SK-N-SH treated with all-trans-retinoic acid at 6 μM for 48 hours (cell line): ENCODE measurements at regions not wholly inside any gene's neighbourhood (a gene's known extent, or its start where the extent isn't known, plus 50 kb on each side); places are given as distances from the start of the nearest gene placed in this dataset.

Source experiments
- ATAC-seq: fragments of 200-7000 bp; cut with Tn5 transposase; 3 replicates; pipeline ENCODE4 v1.9.1; 2020; ENCODE audit warnings: mild to moderate bottlenecking, moderate library complexity
- ARNTL ChIP-seq: fragments of 450-650 bp; formaldehyde crosslinking; IDR thresholded peaks from 2 replicates; pipeline ENCODE4 v1.5.0; 2020; ENCODE audit warnings: low read depth, mild to moderate bottlenecking, moderate library complexity, borderline replicate concordance
- BACH2 ChIP-seq: fragments of 250-450 bp; sonication (Bioruptor Pico); IDR thresholded peaks from 2 replicates; pipeline ENCODE4 v1.9.0; 2021; ENCODE audit warnings: mild to moderate bottlenecking, borderline replicate concordance
- CSDC2 ChIP-seq: fragments of 250-450 bp; sonication (Bioruptor Pico); IDR thresholded peaks from 2 replicates; pipeline ENCODE4 v1.5.0; 2020; ENCODE audit warnings: mild to moderate bottlenecking, moderate library complexity
- GLIS3 ChIP-seq: fragments of 250-450 bp; sonication (Bioruptor Pico); IDR thresholded peaks from 2 replicates; pipeline ENCODE4 v1.5.0; 2020; ENCODE audit warnings: mild to moderate bottlenecking, moderate library complexity
- ISL1 ChIP-seq: fragments of 250-450 bp; sonication (Bioruptor Pico); IDR thresholded peaks from 2 replicates; pipeline ENCODE4 v2.1.2; 2022; ENCODE audit warnings: mild to moderate bottlenecking, moderate library complexity
- PPARA ChIP-seq: fragments of 250-450 bp; sonication (Bioruptor Pico); IDR thresholded peaks from 2 replicates; pipeline ENCODE4 v1.5.0; 2020; ENCODE audit warnings: mild to moderate bottlenecking, borderline replicate concordance
- RARB ChIP-seq: fragments of 250-450 bp; sonication (Bioruptor Pico); IDR thresholded peaks from 2 replicates; pipeline ENCODE4 v1.8.0; 2021; ENCODE audit warnings: mild to moderate bottlenecking, moderate library complexity
- SNAI2 ChIP-seq: fragments of 250-450 bp; sonication (Bioruptor Pico); IDR thresholded peaks from 2 replicates; pipeline ENCODE4 v1.5.0; 2020; ENCODE audit warnings: mild to moderate bottlenecking, moderate library complexity
- TCF4 ChIP-seq: fragments of 250-450 bp; sonication (Bioruptor Pico); IDR thresholded peaks from 2 replicates; pipeline ENCODE4 v1.8.0; 2021; ENCODE audit warnings: mild to moderate bottlenecking, moderate library complexity, borderline replicate concordance
- TOX ChIP-seq: fragments of 250-450 bp; sonication (Bioruptor Pico); IDR thresholded peaks from 2 replicates; pipeline ENCODE4 v1.8.0; 2021; ENCODE audit warnings: mild to moderate bottlenecking, moderate library complexity, borderline replicate concordance
- ZC3H10 ChIP-seq: fragments of 250-450 bp; sonication (Bioruptor Pico); IDR thresholded peaks from 2 replicates; pipeline ENCODE4 v1.5.1; 2021; ENCODE audit warnings: mild to moderate bottlenecking, moderate library complexity
- ZFP3 ChIP-seq: fragments of 250-450 bp; sonication (Bioruptor Pico); IDR thresholded peaks from 2 replicates; pipeline ENCODE4 v1.5.0; 2020; ENCODE audit warnings: mild to moderate bottlenecking, moderate library complexity
- ZFP30 ChIP-seq: fragments of 450-650 bp; formaldehyde crosslinking; IDR thresholded peaks from 2 replicates; pipeline ENCODE4 v1.5.0; 2022; ENCODE audit warnings: mild to moderate bottlenecking, moderate library complexity
- ZNF565 ChIP-seq: fragments of 450-650 bp; formaldehyde crosslinking; conservative IDR thresholded peaks from 2 replicates; pipeline ENCODE4 v1.5.0; 2020; ENCODE audit warnings: low read depth, mild to moderate bottlenecking, moderate library complexity
- ZNF70 ChIP-seq: fragments of 450-650 bp; formaldehyde crosslinking; IDR thresholded peaks from 2 replicates; pipeline ENCODE4 v1.5.0; 2020; ENCODE audit warnings: mild to moderate bottlenecking, moderate library complexity
- ZNF8 ChIP-seq: fragments of 450-650 bp; formaldehyde crosslinking; IDR thresholded peaks from 2 replicates; pipeline ENCODE4 v1.5.0; 2020; ENCODE audit warnings: mild to moderate bottlenecking, moderate library complexity
- TF ChIP-seq, protein P1 (sequence below): fragments of 250-450 bp; sonication (Bioruptor Pico); IDR thresholded peaks from 2 replicates; pipeline ENCODE4 v1.5.0; 2020; ENCODE audit warnings: mild to moderate bottlenecking, moderate library complexity
- TF ChIP-seq, protein P2 (sequence below): fragments of 250-450 bp; sonication (Bioruptor Pico); IDR thresholded peaks from 2 replicates; pipeline ENCODE4 v1.5.1; 2020; ENCODE audit warnings: low read depth, mild to moderate bottlenecking, moderate library complexity
- TF ChIP-seq, protein P3 (sequence below): fragments of 250-450 bp; sonication (Bioruptor Pico); IDR thresholded peaks from 2 replicates; pipeline ENCODE4 v1.8.0; 2021; ENCODE audit warnings: low read depth, mild to moderate bottlenecking, moderate library complexity, borderline replicate concordance
- TF ChIP-seq, protein P4 (sequence below): fragments of 250-450 bp; sonication (Bioruptor Pico); IDR thresholded peaks from 2 replicates; pipeline ENCODE4 v1.5.1; 2021; ENCODE audit warnings: mild to moderate bottlenecking, moderate library complexity

DNA sequence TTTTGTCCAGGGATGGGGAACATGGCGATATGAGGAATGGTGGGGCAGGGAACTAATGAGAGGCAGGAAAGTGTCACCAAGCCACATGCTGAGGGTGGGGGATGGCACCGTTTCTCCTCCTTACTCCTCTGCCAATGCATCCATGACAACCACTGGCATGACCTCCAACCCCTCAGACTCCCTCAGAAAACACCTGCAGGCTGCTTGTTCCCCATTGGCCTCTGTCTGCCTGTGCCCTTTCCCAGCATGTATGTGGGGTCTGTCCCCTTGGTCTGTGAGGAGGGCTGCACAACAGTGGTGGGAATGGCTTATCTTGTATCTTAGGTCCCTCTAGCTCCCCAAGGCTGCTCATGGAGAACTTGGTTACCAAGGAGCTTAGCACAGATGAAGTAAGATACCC, 137.2 kb upstream of the NGF start (continued):
- TF ChIP-seq, protein P1, sequence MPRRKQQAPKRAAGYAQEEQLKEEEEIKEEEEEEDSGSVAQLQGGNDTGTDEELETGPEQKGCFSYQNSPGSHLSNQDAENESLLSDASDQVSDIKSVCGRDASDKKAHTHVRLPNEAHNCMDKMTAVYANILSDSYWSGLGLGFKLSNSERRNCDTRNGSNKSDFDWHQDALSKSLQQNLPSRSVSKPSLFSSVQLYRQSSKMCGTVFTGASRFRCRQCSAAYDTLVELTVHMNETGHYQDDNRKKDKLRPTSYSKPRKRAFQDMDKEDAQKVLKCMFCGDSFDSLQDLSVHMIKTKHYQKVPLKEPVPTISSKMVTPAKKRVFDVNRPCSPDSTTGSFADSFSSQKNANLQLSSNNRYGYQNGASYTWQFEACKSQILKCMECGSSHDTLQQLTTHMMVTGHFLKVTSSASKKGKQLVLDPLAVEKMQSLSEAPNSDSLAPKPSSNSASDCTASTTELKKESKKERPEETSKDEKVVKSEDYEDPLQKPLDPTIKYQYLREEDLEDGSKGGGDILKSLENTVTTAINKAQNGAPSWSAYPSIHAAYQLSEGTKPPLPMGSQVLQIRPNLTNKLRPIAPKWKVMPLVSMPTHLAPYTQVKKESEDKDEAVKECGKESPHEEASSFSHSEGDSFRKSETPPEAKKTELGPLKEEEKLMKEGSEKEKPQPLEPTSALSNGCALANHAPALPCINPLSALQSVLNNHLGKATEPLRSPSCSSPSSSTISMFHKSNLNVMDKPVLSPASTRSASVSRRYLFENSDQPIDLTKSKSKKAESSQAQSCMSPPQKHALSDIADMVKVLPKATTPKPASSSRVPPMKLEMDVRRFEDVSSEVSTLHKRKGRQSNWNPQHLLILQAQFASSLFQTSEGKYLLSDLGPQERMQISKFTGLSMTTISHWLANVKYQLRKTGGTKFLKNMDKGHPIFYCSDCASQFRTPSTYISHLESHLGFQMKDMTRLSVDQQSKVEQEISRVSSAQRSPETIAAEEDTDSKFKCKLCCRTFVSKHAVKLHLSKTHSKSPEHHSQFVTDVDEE (CRISPR knock-in tag) = no peak
- TF ChIP-seq PPARA (CRISPR knock-in tag) (no peak), ZFP30 (no peak), ZNF8 (CRISPR knock-in tag) (no peak), CSDC2 (CRISPR knock-in tag) (no peak), ZNF70 (CRISPR knock-in tag) (no peak)
- TF ChIP-seq, protein P2, sequence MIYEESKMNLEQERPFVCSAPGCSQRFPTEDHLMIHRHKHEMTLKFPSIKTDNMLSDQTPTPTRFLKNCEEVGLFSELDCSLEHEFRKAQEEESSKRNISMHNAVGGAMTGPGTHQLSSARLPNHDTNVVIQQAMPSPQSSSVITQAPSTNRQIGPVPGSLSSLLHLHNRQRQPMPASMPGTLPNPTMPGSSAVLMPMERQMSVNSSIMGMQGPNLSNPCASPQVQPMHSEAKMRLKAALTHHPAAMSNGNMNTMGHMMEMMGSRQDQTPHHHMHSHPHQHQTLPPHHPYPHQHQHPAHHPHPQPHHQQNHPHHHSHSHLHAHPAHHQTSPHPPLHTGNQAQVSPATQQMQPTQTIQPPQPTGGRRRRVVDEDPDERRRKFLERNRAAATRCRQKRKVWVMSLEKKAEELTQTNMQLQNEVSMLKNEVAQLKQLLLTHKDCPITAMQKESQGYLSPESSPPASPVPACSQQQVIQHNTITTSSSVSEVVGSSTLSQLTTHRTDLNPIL (CRISPR knock-in tag) = no peak
- TF ChIP-seq, protein P3, sequence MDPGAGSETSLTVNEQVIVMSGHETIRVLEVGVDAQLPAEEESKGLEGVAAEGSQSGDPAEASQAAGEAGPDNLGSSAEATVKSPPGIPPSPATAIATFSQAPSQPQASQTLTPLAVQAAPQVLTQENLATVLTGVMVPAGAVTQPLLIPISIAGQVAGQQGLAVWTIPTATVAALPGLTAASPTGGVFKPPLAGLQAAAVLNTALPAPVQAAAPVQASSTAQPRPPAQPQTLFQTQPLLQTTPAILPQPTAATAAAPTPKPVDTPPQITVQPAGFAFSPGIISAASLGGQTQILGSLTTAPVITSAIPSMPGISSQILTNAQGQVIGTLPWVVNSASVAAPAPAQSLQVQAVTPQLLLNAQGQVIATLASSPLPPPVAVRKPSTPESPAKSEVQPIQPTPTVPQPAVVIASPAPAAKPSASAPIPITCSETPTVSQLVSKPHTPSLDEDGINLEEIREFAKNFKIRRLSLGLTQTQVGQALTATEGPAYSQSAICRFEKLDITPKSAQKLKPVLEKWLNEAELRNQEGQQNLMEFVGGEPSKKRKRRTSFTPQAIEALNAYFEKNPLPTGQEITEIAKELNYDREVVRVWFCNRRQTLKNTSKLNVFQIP (CRISPR knock-in tag) = no peak

DNA sequence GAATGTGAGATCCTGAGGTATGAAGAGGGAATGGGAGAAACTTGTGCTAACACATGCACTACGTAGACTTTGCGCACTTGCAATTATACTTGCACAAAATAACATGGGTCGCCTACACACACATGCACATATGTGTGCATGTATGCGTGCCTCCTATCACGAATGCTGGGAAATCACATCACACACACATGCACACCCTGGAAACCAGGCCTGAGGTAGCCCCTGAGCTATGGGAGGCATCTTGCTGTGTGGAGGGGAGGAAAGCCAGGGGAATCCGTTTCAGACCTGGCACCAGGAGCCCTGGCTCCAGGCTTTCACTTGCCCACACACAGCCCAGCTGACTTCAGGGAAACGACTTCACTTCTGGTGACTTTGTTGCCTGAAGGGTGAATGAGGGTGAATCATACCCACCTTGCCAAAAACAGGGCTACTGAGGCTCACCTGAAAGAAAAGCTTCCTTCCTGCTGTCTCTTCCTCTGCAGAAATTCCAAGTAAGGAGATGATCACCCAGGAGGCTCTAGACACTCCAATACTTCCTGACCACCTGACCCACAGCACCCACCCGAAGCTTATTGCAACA, 136.0 kb upstream of the NGF start:
- ATAC-seq = no peak

DNA sequence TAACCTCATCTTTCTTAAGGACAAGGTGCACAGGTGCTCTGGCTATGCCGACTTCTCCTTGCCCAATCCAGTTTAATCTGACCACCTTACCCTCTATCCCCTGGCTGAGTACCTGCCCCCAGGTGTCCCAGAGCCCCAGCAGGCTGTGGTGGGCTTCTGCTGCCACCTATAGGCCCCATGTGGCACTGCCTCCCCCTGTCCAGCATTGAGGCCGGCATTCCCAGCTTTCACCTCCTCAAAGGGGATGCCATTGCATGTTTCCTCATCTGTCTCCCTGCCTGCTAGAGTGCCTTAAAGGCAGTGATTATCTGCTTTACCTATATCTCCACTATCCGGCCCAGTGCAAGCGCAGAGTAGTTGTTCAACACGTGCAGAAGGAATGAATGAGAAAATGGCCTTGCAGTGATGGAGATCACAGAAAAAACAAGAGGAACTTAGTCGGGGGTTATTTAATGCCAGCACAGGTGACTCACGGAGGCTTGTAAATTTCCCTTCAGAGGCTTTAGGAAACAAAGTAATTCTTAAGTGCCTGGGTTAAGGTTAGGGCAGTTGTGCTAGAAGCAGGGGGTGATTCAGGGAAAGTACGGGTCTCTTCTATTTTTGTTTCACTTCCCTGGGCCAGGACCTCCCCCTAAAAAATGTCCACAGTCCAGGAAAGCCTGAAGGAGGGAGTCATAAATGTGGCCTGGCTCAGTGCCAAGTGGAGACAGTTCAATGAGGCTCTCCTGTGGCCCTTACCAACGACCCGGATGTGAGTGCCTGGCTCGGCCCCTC, 131.8 kb upstream of the NGF start:
- TF ChIP-seq ZFP3 (CRISPR knock-in tag) (no peak), ZNF70 (CRISPR knock-in tag) (peak; percentile 58; the same call in 1 of the 2 replicates)
- ATAC-seq = peak; percentile 84

More for the DNA sequence above, 136.0 kb upstream of the NGF start:
- no peak for TF ChIP-seq ZC3H10 (CRISPR knock-in tag)
- no peak for TF ChIP-seq SNAI2 (CRISPR knock-in tag)
- no peak for TF ChIP-seq ZNF70 (CRISPR knock-in tag)
- TF ChIP-seq TOX (CRISPR knock-in tag) = no peak

DNA sequence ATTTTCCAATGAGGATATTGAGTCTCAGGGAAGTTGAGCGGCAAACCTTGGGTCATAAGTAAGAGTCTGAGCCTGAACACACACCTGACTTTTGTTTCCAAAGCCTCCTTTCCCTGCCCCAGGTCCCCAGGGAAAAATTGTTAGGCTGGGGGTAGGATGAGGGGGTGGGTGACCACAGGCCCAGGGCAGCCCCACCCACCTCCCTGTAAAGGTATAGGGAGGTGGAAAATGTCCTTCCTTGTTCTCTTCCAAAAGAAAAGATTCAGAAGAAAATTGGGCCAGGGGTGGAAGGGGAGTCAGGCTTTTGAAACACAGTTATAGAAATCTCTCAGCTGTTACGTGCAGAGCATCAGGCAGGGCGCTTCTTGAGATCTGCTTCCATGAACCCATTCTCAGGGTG, 129.7 kb upstream of the NGF start:
- no peak for ATAC-seq
- TF ChIP-seq ZFP3 (CRISPR knock-in tag) = no peak
- no peak for TF ChIP-seq GLIS3 (CRISPR knock-in tag)
- no peak for TF ChIP-seq BACH2 (CRISPR knock-in tag)

DNA sequence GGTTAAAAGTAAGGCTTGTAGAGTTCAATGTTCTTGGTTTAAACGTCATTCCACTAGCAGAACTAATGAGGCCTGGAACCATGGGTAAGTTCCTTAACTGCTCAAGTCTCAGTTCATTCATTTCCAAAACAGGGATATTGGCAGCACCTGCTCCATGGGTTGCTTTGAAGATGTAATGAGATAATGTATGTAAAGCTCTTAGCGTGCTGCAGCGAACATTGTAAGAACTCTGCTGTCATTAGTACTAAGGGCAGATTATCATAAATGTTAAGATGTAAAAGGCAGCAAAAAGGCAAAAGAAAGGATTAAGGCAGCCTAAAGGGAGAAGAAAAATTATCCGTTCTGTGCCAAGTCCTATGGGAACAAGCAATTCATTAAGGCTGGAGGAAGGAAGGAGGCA, 129.1 kb upstream of the NGF start:
- TF ChIP-seq TOX (CRISPR knock-in tag) = no peak
- TF ChIP-seq BACH2 (CRISPR knock-in tag) = no peak
- no peak for TF ChIP-seq RARB (CRISPR knock-in tag)
- no peak for TF ChIP-seq ARNTL (CRISPR knock-in tag)
- TF ChIP-seq ZNF70 (CRISPR knock-in tag) = no peak
- TF ChIP-seq ISL1 (CRISPR knock-in tag) = no peak
- TF ChIP-seq TCF4 (CRISPR knock-in tag) = no peak
- TF ChIP-seq ZNF8 (CRISPR knock-in tag) = no peak
- TF ChIP-seq PPARA (CRISPR knock-in tag) = no peak
- no peak for TF ChIP-seq GLIS3 (CRISPR knock-in tag)
- no peak for TF ChIP-seq ZC3H10 (CRISPR knock-in tag)
- TF ChIP-seq ZNF565 (CRISPR knock-in tag) = no peak
- TF ChIP-seq CSDC2 (CRISPR knock-in tag) = no peak
- TF ChIP-seq, protein P2 (CRISPR knock-in tag) = no peak
- TF ChIP-seq, protein P1 (CRISPR knock-in tag) = no peak
- TF ChIP-seq, protein P4, sequence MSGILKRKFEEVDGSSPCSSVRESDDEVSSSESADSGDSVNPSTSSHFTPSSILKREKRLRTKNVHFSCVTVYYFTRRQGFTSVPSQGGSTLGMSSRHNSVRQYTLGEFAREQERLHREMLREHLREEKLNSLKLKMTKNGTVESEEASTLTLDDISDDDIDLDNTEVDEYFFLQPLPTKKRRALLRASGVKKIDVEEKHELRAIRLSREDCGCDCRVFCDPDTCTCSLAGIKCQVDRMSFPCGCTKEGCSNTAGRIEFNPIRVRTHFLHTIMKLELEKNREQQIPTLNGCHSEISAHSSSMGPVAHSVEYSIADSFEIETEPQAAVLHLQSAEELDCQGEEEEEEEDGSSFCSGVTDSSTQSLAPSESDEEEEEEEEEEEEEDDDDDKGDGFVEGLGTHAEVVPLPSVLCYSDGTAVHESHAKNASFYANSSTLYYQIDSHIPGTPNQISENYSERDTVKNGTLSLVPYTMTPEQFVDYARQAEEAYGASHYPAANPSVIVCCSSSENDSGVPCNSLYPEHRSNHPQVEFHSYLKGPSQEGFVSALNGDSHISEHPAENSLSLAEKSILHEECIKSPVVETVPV (CRISPR knock-in tag) = no peak
- ATAC-seq = no peak
